Right lobe of liver (tissue), 6 donors: ENCODE measurements at regions not wholly inside any gene's neighbourhood (a gene's known extent, or its start where the extent isn't known, plus 50 kb on each side); places are given as distances from the start of the nearest gene placed in this dataset.

ENCODE experiments used
- ATAC-seq, 4 donors: fragments of 200-7000 bp; cut with Tn5 transposase; one replicate each; pipeline ENCODE4 v1.9.1; 2020; ENCODE audit warnings: mild to moderate bottlenecking in 4 of 4, moderate library complexity in 4 of 4
- DNase-seq, 3 donors: peaks; one replicate each; pipeline ENCODE4 v3.0.0-alpha.2; 2020
- H3K27ac ChIP-seq, 3 donors: fragments of 200-600 bp; one replicate each; pipeline ENCODE4 v1.8.0; 2022
- H3K27me3 ChIP-seq, 2 donors: fragments of 200-600 bp; one replicate each; pipeline ENCODE4 v1.8.0; 2022
- H3K36me3 ChIP-seq, 4 donors: fragments of 200-600 bp; sonication (generic) in 1 of 4; one replicate each; pipeline versions ENCODE4 v1.5.1 to v1.8.0; 2017 to 2022; ENCODE audit warnings: control low read depth in 1 of 4
- H3K4me1 ChIP-seq, 4 donors: fragments of 200-600 bp; sonication (generic) in 1 of 4; one replicate each; pipeline versions ENCODE4 v1.5.1 to v1.8.0; 2017 to 2022; ENCODE audit warnings: control low read depth in 1 of 4
- H3K4me3 ChIP-seq, 3 donors: fragments of 200-600 bp; one replicate each; pipeline ENCODE4 v1.8.0; 2022
- H3K9me3 ChIP-seq, 4 donors: fragments of 200-600 bp; sonication (generic) in 1 of 4; one replicate each; pipeline versions ENCODE4 v1.5.1 to v1.8.0; 2017 to 2022; ENCODE audit warnings: control low read depth in 1 of 4
- POLR2A ChIP-seq: fragments of 450-650 bp; IDR thresholded peaks from one replicate; pipeline ENCODE4 v1.6.1; 2017; ENCODE audit warnings: antibody characterized with exemption, mild to moderate bottlenecking
- WGBS: methylation state at CpG from one replicate; pipeline ENCODE4 v1.1.6; 2018; ENCODE audit warnings: low coverage, low lambda C conversion rate; ENCODE audit not compliant: insufficient coverage; ENCODE audit errors: missing lambda C conversion rate; 5-methylcytosine and 5-hydroxymethylcytosine counted together
- intact Hi-C, 2 donors: fragments of 100-400 bp; cut with DNase I; formaldehyde crosslinking; loops; one replicate each; pipeline versions ENCODE4 v1.11.2 to v1.14.1; 2022
- TF ChIP-seq, protein P1 (sequence below), 4 donors: fragments of 200-600 bp in 3 of 4; fragments of 450-650 bp in 1 of 4; IDR thresholded peaks; one replicate each; pipeline versions ENCODE4 v1.5.1 to v1.8.0; 2016 to 2022; ENCODE audit warnings: antibody characterized with exemption in 4 of 4, mild to moderate bottlenecking in 2 of 4
- donor health status: DM: no; HTN: yes; CAD: no.
- donor health status: DM: no; HTN: no; CAD: no.
- donor health status: DM: no; HTN: no; CAD: no.
- donor health status: DM: no; HTN: yes; CAD: no.
- donor health status: DM: no; HTN: yes; CAD: no.

DNA sequence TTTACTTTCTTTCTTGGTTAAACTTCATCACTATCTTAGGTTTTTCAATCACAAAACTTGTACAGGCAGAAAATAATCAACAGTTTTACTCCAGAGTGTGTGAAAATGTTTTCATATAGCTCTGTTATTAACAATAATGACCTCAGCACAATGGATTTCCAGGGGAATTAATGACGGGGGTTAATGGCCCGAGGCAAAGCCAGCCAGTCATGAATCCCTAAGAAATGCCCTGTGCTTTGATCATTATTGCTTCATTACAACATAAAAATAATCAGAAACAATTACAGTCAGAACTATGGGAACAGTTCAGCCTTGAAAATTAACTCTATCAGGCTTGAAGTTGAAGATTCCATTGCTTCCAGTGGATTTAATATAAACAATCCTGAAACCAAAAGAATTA, 875.4 kb downstream of the ROBO2 start:
- peaks cover 0 to 8% (median 0%) of the 10 kb centered on the region in 4 donors for H3K4me1 ChIP-seq
- H3K4me3 ChIP-seq = no peak overlapping the region
- no peak for DNase-seq
- H3K9me3 ChIP-seq = no peaks in the 10 kb centered on the region
- TF ChIP-seq POLR2A = no peak
- TF ChIP-seq, protein P1, sequence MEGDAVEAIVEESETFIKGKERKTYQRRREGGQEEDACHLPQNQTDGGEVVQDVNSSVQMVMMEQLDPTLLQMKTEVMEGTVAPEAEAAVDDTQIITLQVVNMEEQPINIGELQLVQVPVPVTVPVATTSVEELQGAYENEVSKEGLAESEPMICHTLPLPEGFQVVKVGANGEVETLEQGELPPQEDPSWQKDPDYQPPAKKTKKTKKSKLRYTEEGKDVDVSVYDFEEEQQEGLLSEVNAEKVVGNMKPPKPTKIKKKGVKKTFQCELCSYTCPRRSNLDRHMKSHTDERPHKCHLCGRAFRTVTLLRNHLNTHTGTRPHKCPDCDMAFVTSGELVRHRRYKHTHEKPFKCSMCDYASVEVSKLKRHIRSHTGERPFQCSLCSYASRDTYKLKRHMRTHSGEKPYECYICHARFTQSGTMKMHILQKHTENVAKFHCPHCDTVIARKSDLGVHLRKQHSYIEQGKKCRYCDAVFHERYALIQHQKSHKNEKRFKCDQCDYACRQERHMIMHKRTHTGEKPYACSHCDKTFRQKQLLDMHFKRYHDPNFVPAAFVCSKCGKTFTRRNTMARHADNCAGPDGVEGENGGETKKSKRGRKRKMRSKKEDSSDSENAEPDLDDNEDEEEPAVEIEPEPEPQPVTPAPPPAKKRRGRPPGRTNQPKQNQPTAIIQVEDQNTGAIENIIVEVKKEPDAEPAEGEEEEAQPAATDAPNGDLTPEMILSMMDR (IDR thresholded peaks at IDR 0.05) = no peak
- no peaks in the 10 kb centered on the region for H3K36me3 ChIP-seq
- intact Hi-C loops = no loop called here
- 68% methylated on average over 2 of the region's 2 CpGs for WGBS
- no peaks in the 10 kb centered on the region for H3K27me3 ChIP-seq
- no peak overlapping the region for H3K27ac ChIP-seq
- ATAC-seq = no peak

DNA sequence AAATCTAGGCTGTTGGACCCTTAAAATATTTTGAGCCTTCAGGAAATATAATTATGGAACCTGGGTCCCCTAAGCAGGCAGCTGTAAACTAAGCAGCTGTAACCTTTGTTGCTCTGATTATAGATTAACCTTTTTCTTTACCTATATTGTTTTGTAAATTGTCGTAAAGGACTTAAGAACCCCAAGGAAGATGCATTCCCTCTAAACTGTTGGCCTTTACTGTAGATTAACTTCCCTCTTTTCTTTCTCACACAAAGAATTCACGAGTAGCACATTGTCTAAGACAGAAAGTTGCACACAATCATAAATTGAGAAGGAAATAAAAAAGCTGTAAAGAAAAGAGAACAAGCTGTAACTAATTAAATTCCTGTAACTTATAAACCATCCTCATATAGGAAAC, 877.3 kb downstream of the ROBO2 start:
- 54% methylated on average over 2 of the region's 2 CpGs for WGBS

DNA sequence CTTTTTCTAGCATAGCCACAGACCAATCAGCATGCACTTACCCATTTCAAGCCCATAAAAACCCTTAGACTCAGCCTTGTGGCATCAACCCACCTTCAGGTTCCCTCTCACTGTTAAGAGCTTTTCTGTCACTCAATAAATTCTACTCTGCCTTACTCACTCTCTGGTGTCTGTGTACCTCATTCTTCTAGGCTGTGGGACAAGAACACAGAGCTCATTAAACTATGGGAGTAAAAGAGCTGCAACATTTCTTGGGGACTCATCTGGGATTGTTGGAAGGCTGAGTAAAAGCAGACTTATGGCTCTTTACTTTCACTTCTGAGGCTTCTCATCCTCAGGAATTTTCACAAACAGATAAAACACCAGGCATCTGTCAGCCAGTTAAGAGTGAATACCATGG, 879.3 kb downstream of the ROBO2 start:
- Histone ChIP-seq H3K27ac (no peak overlapping the region), H3K9me3 (no peaks in the 10 kb centered on the region), H3K36me3 (no peaks in the 10 kb centered on the region), H3K4me1 (no peaks in the 10 kb centered on the region), H3K4me3 (no peak overlapping the region), H3K27me3 (no peaks in the 10 kb centered on the region)
- TF ChIP-seq, protein P1 (IDR thresholded peaks at IDR 0.05) = no peak
- TF ChIP-seq POLR2A = no peak
- intact Hi-C loops = no loop called here
- DNase-seq = no peak
- no peak for ATAC-seq

More for the DNA sequence above, 877.3 kb downstream of the ROBO2 start:
- Histone ChIP-seq H3K4me3 (no peak overlapping the region), H3K36me3 (no peaks in the 10 kb centered on the region), H3K4me1 (peaks cover 0 to 8% (median 0%) of the 10 kb centered on the region in 4 donors), H3K27me3 (no peaks in the 10 kb centered on the region), H3K9me3 (no peaks in the 10 kb centered on the region), H3K27ac (no peak overlapping the region)
- ATAC-seq (no peak), DNase-seq (no peak)
- TF ChIP-seq POLR2A = no peak
- TF ChIP-seq, protein P1 (IDR thresholded peaks at IDR 0.05) = no peak
- intact Hi-C loops = no loop called here

DNA sequence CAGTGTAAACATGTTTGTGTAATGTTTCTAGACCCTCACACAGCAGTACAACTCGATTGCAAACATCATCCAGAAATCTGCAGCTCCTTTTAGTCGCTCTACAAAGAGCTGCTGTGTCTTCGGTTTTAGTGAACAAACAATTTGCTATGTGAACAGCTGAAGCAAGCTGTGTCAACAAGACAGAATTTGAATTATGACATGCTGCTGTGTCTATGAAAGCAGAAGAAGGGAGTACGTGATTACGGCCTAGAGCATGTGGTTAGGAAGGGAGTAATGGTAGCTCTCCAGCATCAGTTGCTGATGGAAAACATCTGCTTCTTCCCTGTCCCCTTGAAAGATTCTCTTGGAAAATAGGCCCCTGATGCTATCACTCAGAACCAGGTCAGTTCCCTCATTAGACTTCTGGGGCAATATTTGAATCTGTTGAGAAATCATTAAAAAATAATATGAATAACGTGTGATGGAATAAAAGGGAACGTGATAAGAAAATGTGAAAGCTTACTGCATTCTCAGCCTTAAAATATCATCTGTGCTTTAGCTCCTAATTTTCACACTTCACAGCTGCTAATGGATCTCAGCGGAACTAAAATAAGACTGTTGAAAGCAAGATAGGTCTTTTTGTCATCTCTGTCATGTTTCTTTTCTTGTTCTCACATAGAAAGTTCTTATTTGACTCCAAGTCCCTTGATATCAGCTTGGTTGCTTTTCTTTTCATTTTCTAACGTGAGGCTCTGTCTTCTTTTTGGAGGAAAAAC, 891.5 kb downstream of the ROBO2 start:
- no peaks in the 10 kb centered on the region for H3K9me3 ChIP-seq
- ATAC-seq (no peak), DNase-seq (no peak)
- H3K36me3 ChIP-seq = no peaks in the 10 kb centered on the region
- no peaks in the 10 kb centered on the region for H3K4me1 ChIP-seq
- 60% methylated on average over 9 of the region's 9 CpGs for WGBS
- H3K4me3 ChIP-seq = no peak overlapping the region
- no peaks in the 10 kb centered on the region for H3K27me3 ChIP-seq
- TF ChIP-seq POLR2A = no peak
- TF ChIP-seq, protein P1 (IDR thresholded peaks at IDR 0.05) = no peak
- intact Hi-C loops = no loop called here
- H3K27ac ChIP-seq = no peak overlapping the region

DNA sequence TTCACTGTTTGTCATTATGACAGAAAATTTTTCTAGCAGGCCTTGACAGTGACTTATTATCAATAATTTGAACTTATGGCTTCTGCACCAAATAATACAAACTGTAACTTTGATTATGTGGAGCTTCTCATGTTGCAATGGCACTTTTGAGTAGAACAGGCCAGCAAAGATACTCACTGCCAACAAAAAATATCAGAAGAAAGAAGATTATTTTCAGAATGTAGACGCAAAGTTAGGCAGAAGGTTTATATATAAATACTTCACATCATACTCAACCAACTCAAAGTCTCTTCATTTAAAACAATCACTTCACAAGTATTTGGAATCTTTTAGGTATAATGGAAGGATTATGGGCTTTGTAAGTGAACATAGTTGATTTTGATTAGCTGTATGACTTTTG, 893.0 kb downstream of the ROBO2 start:
- H3K9me3 ChIP-seq = no peaks in the 10 kb centered on the region
- no peak for ATAC-seq
- no peaks in the 10 kb centered on the region for H3K27me3 ChIP-seq
- H3K4me1 ChIP-seq = no peaks in the 10 kb centered on the region
- H3K4me3 ChIP-seq = no peak overlapping the region
- TF ChIP-seq, protein P1 (IDR thresholded peaks at IDR 0.05) = no peak
- TF ChIP-seq POLR2A = no peak
- no peak overlapping the region for H3K27ac ChIP-seq
- 68% methylated on average over 1 of the region's 1 CpG for WGBS
- DNase-seq = no peak
- intact Hi-C loops = no loop called here
- H3K36me3 ChIP-seq = no peaks in the 10 kb centered on the region
